ENCODE measurements at regions not wholly inside any gene's neighbourhood (a gene's known extent, or its start where the extent isn't known, plus 50 kb on each side); places are given as distances from the start of the nearest gene placed in this dataset.
"Not testable (repeated sequence)": the region's sequence is repeated elsewhere in the genome, so short reads cannot be mapped to it uniquely, and the experiment has no call there.

DNA sequence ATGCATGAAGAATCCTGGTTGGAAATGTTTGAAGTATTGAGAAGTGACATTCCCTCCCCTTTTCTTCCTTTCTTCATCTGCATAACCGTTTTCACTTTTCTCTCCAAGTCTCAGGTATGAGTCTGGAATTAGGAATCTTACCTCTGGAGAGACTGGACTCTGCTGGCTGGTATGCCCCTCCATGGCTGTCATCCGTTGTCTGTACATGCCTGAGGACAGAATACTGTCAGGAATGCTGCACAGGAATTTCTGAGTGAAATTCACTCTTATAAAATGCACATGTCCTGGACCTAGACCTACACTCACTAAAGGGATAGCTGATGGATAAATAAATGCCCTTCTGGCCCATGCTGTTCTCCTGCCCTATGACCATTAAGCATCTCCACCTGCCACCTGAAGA lies 179.5 kb downstream of the MSN start:
- Histone ChIP-seq H3K36me3 (no peaks in the 10 kb centered on the region), H3K9ac (no peak overlapping the region), H3K27me3 (peaks cover 4 to 35% (median 18%) of the 10 kb centered on the region in 11 experiments; a peak in 13 of 22 replicates), H3K4me1 (no peaks in the 10 kb centered on the region), H3K9me3 (replicated peaks in 1 of 11) (peaks cover 0 to 8% (median 0%) of the 10 kb centered on the region in 11 experiments; a peak in 5 of 22 replicates), H4K20me1 (no peaks in the 10 kb centered on the region), H3K4me3 (no peak overlapping the region), H3K27ac (no peak overlapping the region), H3K4me2 (no peak overlapping the region)
- no peak for TF ChIP-seq Cebpa-rat (IDR thresholded peaks at IDR 0.05)

- H4K20me1 ChIP-seq, result no peaks in the 10 kb centered on the region
- H3K4me2 ChIP-seq, result no peak overlapping the region
- H3K4me3 ChIP-seq, result no peak overlapping the region
- H3K9me3 ChIP-seq (replicated peaks in 1 of 11), result peaks cover 0 to 19% (median 0%) of the 10 kb centered on the region in 11 experiments; a peak in 3 of 22 replicates
- H3K4me1 ChIP-seq, result no peaks in the 10 kb centered on the region
- H3K9ac ChIP-seq, result no peak overlapping the region
- H3K36me3 ChIP-seq, result no peaks in the 10 kb centered on the region
- no peak for TF ChIP-seq Cebpa-rat (IDR thresholded peaks at IDR 0.05)
- H3K27me3 ChIP-seq, result peaks cover 0 to 34% (median 17%) of the 10 kb centered on the region in 11 experiments; a peak in 12 of 22 replicates
- no peak overlapping the region for H3K27ac ChIP-seq
Measured at GRCh38 chrX:65841263-65841662, 173.8 kb downstream of the MSN start.

DNA sequence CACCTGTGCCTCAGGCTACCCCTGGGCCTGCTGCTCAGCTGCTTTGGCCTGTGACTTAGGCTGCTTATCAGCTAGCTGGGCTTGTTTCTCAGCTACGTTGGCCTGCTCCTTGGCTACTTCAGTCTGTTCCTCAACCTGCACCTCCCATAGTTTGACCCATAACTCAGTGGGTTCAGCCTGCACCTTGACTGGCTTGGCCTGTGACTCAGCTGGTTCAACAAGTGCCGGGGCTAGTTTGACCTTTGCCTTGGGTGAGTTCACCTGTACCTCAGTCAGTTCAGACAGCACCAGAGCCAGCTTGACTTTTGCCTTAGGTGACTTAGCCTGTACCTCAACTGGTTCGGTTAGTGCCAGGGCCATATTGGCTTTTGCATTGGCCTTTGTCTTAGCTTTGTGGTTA lies 171.2 kb downstream of the MSN start:
- H3K9ac ChIP-seq, result no peak overlapping the region
- no peaks in the 10 kb centered on the region for H4K20me1 ChIP-seq
- no peaks in the 10 kb centered on the region for H3K36me3 ChIP-seq
- H3K27ac ChIP-seq, result no peak overlapping the region
- H3K4me2 ChIP-seq, result no peak overlapping the region
- peaks cover 0 to 19% (median 0%) of the 10 kb centered on the region in 11 experiments; a peak in 3 of 22 replicates for H3K9me3 ChIP-seq (replicated peaks in 1 of 11)
- H3K4me3 ChIP-seq, result no peak overlapping the region
- H3K27me3 ChIP-seq, result peaks cover 0 to 16% (median 0%) of the 10 kb centered on the region in 11 experiments; a peak in 4 of 22 replicates
- TF ChIP-seq Cebpa-rat (IDR thresholded peaks at IDR 0.05), result no peak
- no peaks in the 10 kb centered on the region for H3K4me1 ChIP-seq

DNA sequence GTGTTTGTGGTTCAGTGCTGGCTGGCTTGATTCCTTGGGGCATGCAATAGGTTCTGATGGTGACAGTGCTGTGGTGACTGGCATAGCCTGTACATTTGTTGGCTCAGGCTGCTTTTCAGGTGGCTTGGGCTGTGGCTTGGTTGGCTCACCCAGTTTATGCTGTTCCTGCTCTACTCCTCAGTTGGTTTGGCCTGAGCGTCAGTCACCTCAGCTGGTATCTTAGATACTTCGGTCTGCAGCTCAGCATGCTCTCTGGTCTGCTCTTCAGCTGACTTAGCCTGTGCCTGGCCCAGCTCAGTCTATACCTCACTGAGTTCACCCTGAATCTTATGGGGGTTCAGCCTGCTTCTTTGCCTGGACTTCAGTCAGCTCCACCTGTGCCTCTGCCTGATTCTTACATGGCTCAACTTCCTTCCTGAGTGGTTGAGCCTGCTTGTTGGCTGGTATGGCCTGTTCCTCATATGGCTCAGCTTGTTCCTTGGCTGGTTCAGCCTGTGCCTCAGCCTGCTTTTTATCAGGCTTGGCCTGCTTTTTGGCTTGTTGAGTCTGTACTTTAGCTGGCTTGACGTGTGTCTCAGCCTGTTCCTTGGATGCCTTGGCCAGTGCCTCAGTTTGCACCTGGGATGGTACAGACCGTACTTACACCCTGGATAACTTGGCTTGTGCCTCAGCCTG lies 170.6 kb downstream of the MSN start:
- H4K20me1 ChIP-seq, result no peaks in the 10 kb centered on the region
- H3K4me3 ChIP-seq, result no peak overlapping the region
- H3K4me1 ChIP-seq, result no peaks in the 10 kb centered on the region
- H3K36me3 ChIP-seq, result no peaks in the 10 kb centered on the region
- no peak overlapping the region for H3K27ac ChIP-seq
- H3K9ac ChIP-seq, result no peak overlapping the region
- peaks cover 0 to 19% (median 0%) of the 10 kb centered on the region in 11 experiments; a peak in 3 of 22 replicates for H3K9me3 ChIP-seq (replicated peaks in 1 of 11)
- peaks cover 0 to 13% (median 5%) of the 10 kb centered on the region in 11 experiments; a peak in 6 of 22 replicates for H3K27me3 ChIP-seq
- no peak overlapping the region for H3K4me2 ChIP-seq
- TF ChIP-seq Cebpa-rat (IDR thresholded peaks at IDR 0.05), result no peak

DNA sequence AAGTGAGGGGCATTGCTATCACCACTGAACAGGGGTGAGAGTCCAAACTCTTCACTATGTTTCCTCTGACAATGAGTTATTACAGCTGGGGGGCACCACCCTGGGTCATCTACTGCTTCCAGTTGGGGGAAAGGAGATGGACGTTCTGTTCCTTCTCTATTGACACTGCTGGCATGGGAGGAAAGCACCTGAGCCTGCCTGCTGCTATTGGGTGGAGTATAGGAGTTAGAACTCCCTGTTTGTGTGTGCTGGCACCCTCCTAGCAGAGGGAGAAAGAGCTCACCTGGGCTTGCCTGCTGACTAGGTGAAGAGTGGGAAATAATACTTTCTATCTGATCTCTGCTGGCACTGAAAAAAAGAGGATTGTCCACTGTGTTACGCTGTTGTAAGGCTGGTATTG lies 163.8 kb downstream of the MSN start:
- no peaks in the 10 kb centered on the region for H4K20me1 ChIP-seq
- H3K27me3 ChIP-seq, result peaks cover 15 to 68% (median 50%) of the 10 kb centered on the region in 11 experiments; a peak in 21 of 22 replicates
- H3K4me1 ChIP-seq, result no peaks in the 10 kb centered on the region
- no peaks in the 10 kb centered on the region for H3K36me3 ChIP-seq
- no peak overlapping the region for H3K4me3 ChIP-seq
- peaks cover 0 to 18% (median 0%) of the 10 kb centered on the region in 11 experiments; a peak in 6 of 22 replicates for H3K9me3 ChIP-seq (replicated peaks in 1 of 11)
- H3K27ac ChIP-seq, result no peak overlapping the region
- H3K4me2 ChIP-seq, result no peak overlapping the region
- no peak overlapping the region for H3K9ac ChIP-seq
- TF ChIP-seq Cebpa-rat (IDR thresholded peaks at IDR 0.05), result no peak

- TF ChIP-seq Cebpa-rat (IDR thresholded peaks at IDR 0.05), result no peak
- Histone ChIP-seq H3K9me3 (replicated peaks in 1 of 11) (peaks cover 0 to 24% (median 7%) of the 10 kb centered on the region in 11 experiments; a peak in 13 of 22 replicates), H3K27ac (no peak overlapping the region), H3K4me3 (no peak overlapping the region), H4K20me1 (no peaks in the 10 kb centered on the region), H3K27me3 (peaks cover 15 to 70% (median 50%) of the 10 kb centered on the region in 11 experiments; a peak in 21 of 22 replicates), H3K36me3 (no peaks in the 10 kb centered on the region), H3K9ac (no peak overlapping the region), H3K4me2 (no peak overlapping the region), H3K4me1 (no peaks in the 10 kb centered on the region)
Measured at GRCh38 chrX:65828599-65828998, 161.1 kb downstream of the MSN start.

DNA sequence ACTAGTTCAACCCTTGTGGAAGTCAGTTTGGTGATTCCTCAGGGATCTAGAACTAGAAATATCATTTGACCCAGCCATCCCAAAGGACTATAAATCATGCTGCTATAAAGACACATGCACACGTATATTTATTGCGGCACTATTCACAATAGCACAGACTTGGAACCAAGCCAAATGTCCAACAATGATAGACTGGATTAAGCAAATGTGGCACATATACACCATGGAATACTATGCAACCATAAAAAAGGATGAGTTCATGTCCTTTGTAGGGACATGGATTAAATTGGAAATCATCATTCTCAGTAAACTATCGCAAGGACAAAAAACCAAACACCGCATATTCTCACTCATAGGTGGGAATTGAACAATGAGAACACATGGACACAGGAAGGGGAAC lies 157.8 kb downstream of the MSN start:
- not testable (repeated sequence) for H3K27ac ChIP-seq, H3K9ac ChIP-seq, H3K4me3 ChIP-seq, H3K4me1 ChIP-seq, H3K36me3 ChIP-seq, H4K20me1 ChIP-seq, H3K4me2 ChIP-seq
- Histone ChIP-seq H3K27me3 (peaks cover 7 to 57% (median 32%) of the 10 kb centered on the region in 11 experiments; a peak in 19 of 22 replicates), H3K9me3 (replicated peaks in 1 of 11) (peaks cover 4 to 27% (median 16%) of the 10 kb centered on the region in 11 experiments; a peak in 19 of 22 replicates)

- Histone ChIP-seq H3K4me1 (no peaks in the 10 kb centered on the region), H4K20me1 (no peaks in the 10 kb centered on the region), H3K9me3 (replicated peaks in 1 of 11) (peaks cover 4 to 27% (median 16%) of the 10 kb centered on the region in 11 experiments; a peak in 19 of 22 replicates), H3K36me3 (no peaks in the 10 kb centered on the region), H3K4me2 (no peak overlapping the region), H3K9ac (no peak overlapping the region), H3K27ac (no peak overlapping the region), H3K27me3 (peaks cover 3 to 52% (median 14%) of the 10 kb centered on the region in 11 experiments; a peak in 16 of 22 replicates), H3K4me3 (no peak overlapping the region)
- no peak for TF ChIP-seq Cebpa-rat (IDR thresholded peaks at IDR 0.05)
Measured at GRCh38 chrX:65821721-65822496, 154.5 kb downstream of the MSN start.

DNA sequence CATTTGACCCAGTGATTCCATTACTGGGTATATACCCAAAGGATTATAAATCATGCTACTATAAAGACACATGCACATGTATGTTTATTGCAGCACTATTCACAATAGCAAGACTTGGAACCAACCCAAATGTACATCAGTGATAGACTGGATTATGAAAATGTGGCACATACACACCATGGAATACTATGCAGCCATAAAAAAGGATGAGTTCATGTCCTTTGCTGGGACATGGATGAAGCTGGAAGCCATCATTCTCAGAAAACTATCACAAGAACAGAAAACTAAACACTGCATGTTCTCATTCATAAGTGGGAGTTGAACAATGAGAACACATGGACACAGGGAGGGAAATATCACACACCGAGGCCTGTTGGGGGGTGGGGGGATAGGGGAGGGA lies 152.5 kb downstream of the MSN start:
- H3K9me3 ChIP-seq (replicated peaks in 1 of 11), result peaks cover 4 to 32% (median 20%) of the 10 kb centered on the region in 11 experiments; a peak in 19 of 22 replicates
- H3K4me2 ChIP-seq, H4K20me1 ChIP-seq, H3K36me3 ChIP-seq, H3K27ac ChIP-seq, H3K9ac ChIP-seq, H3K4me3 ChIP-seq, H3K4me1 ChIP-seq: not testable (repeated sequence)
- H3K27me3 ChIP-seq, result peaks cover 7 to 59% (median 20%) of the 10 kb centered on the region in 11 experiments; a peak in 14 of 22 replicates
